ENCODE measurements at regions not wholly inside any gene's neighbourhood (a gene's known extent, or its start where the extent isn't known, plus 50 kb on each side); places are given as distances from the start of the nearest gene placed in this dataset.

DNA sequence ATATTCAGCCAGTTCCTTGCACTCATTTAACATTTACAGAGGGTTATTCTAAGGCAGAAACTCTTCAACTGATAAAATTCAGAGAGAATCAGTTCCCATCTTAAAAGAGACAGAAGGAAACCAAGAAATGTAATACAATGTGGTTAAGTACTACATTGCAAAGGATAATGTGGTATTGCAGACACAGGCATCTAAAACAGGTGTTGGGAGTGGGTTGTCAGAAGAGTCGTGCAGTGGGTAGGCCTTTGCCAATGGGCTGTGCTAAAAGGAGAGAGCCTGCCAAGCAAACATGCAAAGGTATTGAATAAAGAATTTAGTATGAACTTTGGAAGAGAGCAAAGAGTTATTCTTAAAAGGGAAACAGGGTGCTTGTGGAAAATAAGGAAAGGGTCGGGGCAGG, 1044.4 kb upstream of the DIAPH2 start:
- Histone ChIP-seq H3K4me3 (ENCODE audit: low read depth in 1 of 2, low read length in 2 of 2) (no peak overlapping the region), H3K27me3 (ENCODE audit: control insufficient read depth in 1 of 2, insufficient read depth in 2 of 2, low read length in 2 of 2) (no peaks in the 10 kb centered on the region)
- 23 to 46% methylated on average over 2 of the region's 2 CpGs for WGBS, 2 donors

DNA sequence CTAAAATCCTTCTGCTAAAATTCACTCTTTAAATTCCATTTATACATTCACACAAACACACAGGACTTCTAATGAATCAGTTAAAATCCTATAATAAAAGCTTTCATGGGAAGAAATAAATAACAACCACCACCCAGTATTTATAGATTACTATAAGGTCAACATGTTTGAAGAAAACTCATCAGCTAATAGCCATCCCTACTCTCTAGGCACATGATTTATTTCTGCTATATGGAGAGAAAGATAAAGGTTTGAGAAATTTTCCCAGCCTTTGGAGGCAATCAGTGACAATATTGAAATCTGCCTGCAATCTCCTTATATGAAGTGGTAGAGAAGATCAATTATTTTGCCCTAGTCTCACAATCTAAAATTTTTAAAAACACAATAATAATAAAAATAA, 1038.9 kb upstream of the DIAPH2 start:
- no peak overlapping the region for H3K27ac ChIP-seq (ENCODE audit: low read depth in 2 of 2, low read length in 1 of 2)
- H3K27me3 ChIP-seq (ENCODE audit: control insufficient read depth in 1 of 2, insufficient read depth in 2 of 2, low read length in 2 of 2), result peaks cover 0 to 3% of the 10 kb centered on the region in 2 donors
- no peaks in the 10 kb centered on the region for H3K36me3 ChIP-seq (ENCODE audit: control insufficient read depth in 2 of 2, insufficient read depth in 2 of 2, low read length in 1 of 2)
- H3K4me1 ChIP-seq (ENCODE audit: control insufficient read depth in 2 of 2, insufficient read depth in 2 of 2, low read length in 1 of 2), result no peaks in the 10 kb centered on the region
- H3K9me3 ChIP-seq (ENCODE audit: control insufficient read depth in 2 of 2, insufficient read depth in 1 of 2, low read depth in 1 of 2, low read length in 1 of 2), result no peaks in the 10 kb centered on the region
- no peak overlapping the region for H3K4me3 ChIP-seq (ENCODE audit: low read depth in 1 of 2, low read length in 2 of 2)

More for the DNA sequence above, 1044.4 kb upstream of the DIAPH2 start:
- Histone ChIP-seq H3K27ac (ENCODE audit: low read depth in 2 of 2, low read length in 1 of 2) (no peak overlapping the region), H3K4me1 (ENCODE audit: control insufficient read depth in 2 of 2, insufficient read depth in 2 of 2, low read length in 1 of 2) (no peaks in the 10 kb centered on the region), H3K36me3 (ENCODE audit: control insufficient read depth in 2 of 2, insufficient read depth in 2 of 2, low read length in 1 of 2) (no peaks in the 10 kb centered on the region), H3K9me3 (ENCODE audit: control insufficient read depth in 2 of 2, insufficient read depth in 1 of 2, low read depth in 1 of 2, low read length in 1 of 2) (no peaks in the 10 kb centered on the region)

DNA sequence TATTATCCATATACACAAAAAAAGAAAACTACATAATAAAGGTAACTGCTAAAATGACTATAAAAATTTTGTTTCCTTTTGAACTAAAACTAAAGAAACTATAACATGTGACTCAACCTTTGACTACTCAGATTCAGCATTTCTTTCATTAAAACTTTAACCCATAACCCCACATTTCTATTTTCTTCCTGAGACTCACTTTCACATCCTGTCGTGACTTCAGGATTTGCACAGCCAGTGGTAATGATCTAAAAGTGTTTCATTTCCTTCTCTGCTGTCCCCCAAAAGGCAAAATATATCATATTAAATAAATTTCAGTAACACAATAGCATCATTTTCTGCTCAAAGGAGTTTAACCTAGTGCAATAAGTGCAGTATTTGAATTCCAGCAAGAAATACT, 1022.4 kb upstream of the DIAPH2 start:
- 55 to 60% methylated on average over 1 of the region's 1 CpG for WGBS, 2 donors

DNA sequence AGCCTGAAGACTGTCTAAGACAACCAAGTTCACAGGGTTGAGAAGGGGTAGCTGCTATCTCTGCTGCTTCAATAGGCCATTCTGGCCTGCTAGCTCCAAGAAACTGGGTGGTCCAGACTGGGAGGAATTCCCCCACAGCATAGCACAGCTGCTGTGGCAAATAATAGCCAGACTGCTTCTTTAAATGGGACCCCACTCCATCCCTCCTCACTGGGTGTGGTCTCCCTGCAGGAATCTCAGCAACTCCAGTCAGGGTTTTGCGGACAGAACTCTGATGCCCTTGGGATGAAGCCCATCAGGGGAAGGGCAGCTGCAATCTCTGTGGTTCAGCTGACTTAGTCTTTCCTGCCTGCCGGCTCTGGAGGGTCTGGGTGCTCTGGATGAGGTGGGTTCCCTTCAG, 1018.6 kb upstream of the DIAPH2 start:
- Histone ChIP-seq H3K4me3 (ENCODE audit: low read depth in 1 of 2, low read length in 2 of 2) (no peak overlapping the region), H3K4me1 (ENCODE audit: control insufficient read depth in 2 of 2, insufficient read depth in 2 of 2, low read length in 1 of 2) (no peaks in the 10 kb centered on the region), H3K27me3 (ENCODE audit: control insufficient read depth in 1 of 2, insufficient read depth in 2 of 2, low read length in 2 of 2) (peaks cover 0 to 2% of the 10 kb centered on the region in 2 donors), H3K27ac (ENCODE audit: low read depth in 2 of 2, low read length in 1 of 2) (no peak overlapping the region), H3K9me3 (ENCODE audit: control insufficient read depth in 2 of 2, insufficient read depth in 1 of 2, low read depth in 1 of 2, low read length in 1 of 2) (no peaks in the 10 kb centered on the region), H3K36me3 (ENCODE audit: control insufficient read depth in 2 of 2, insufficient read depth in 2 of 2, low read length in 1 of 2) (no peaks in the 10 kb centered on the region)
- WGBS, 2 donors, result 64 to 87% methylated on average over 2 of the region's 2 CpGs

More for the DNA sequence above, 1022.4 kb upstream of the DIAPH2 start:
- H3K27ac ChIP-seq (ENCODE audit: low read depth in 2 of 2, low read length in 1 of 2), result no peak overlapping the region
- peaks cover 0 to 2% of the 10 kb centered on the region in 2 donors for H3K27me3 ChIP-seq (ENCODE audit: control insufficient read depth in 1 of 2, insufficient read depth in 2 of 2, low read length in 2 of 2)
- H3K36me3 ChIP-seq (ENCODE audit: control insufficient read depth in 2 of 2, insufficient read depth in 2 of 2, low read length in 1 of 2), result no peaks in the 10 kb centered on the region
- H3K4me1 ChIP-seq (ENCODE audit: control insufficient read depth in 2 of 2, insufficient read depth in 2 of 2, low read length in 1 of 2), result no peaks in the 10 kb centered on the region
- H3K4me3 ChIP-seq (ENCODE audit: low read depth in 1 of 2, low read length in 2 of 2), result no peak overlapping the region
- H3K9me3 ChIP-seq (ENCODE audit: control insufficient read depth in 2 of 2, insufficient read depth in 1 of 2, low read depth in 1 of 2, low read length in 1 of 2), result no peaks in the 10 kb centered on the region

DNA sequence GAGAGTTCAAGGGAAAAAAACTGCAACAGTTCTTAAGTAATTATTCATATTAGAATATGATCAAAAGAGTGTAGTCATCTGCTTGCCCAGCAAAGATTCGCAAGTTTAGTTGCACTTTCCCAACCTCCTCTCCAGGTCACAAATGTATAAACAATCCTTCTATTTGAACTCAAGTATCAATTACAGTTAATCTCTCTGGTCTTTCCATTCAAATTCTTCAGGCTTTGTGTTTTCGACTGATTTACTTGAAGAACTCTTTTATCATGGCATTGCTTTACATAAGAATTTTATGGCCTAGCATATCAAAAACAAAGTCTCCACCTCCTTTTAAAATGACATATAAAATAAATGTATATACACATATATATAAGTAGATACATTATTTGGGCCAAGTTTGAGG, 1009.6 kb upstream of the DIAPH2 start:
- 44 to 60% methylated on average over 2 of the region's 2 CpGs for whole genome bisulfite sequencing, 2 donors
- no peak overlapping the region for H3K27ac ChIP-seq (ENCODE audit: low read depth in 2 of 2, low read length in 1 of 2)
- H3K36me3 ChIP-seq (ENCODE audit: control insufficient read depth in 2 of 2, insufficient read depth in 2 of 2, low read length in 1 of 2), result no peaks in the 10 kb centered on the region
- H3K4me1 ChIP-seq (ENCODE audit: control insufficient read depth in 2 of 2, insufficient read depth in 2 of 2, low read length in 1 of 2), result no peaks in the 10 kb centered on the region
- no peaks in the 10 kb centered on the region for H3K9me3 ChIP-seq (ENCODE audit: control insufficient read depth in 2 of 2, insufficient read depth in 1 of 2, low read depth in 1 of 2, low read length in 1 of 2)
- H3K27me3 ChIP-seq (ENCODE audit: control insufficient read depth in 1 of 2, insufficient read depth in 2 of 2, low read length in 2 of 2), result no peaks in the 10 kb centered on the region
- no peak overlapping the region for H3K4me3 ChIP-seq (ENCODE audit: low read depth in 1 of 2, low read length in 2 of 2)

DNA sequence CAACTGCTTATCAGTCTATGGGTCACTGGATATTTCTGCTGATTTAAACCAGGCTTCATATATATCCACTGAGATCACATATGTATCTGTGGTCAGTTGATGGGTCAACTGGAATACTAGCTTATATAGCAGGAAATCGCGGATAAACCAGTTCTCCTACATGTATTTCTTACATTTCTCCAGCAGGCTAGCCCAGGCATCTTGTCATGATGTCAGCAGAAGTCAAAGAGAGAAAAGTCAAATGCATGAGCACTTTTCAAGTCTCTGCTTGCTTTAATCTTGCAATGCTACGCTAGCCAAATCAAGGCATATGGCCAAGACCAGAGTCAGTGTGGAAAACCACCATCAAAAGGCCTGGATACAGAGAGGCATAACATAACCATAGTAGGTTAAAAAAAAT, 1008.8 kb upstream of the DIAPH2 start:
- Histone ChIP-seq H3K27ac (ENCODE audit: low read depth in 2 of 2, low read length in 1 of 2) (no peak overlapping the region), H3K27me3 (ENCODE audit: control insufficient read depth in 1 of 2, insufficient read depth in 2 of 2, low read length in 2 of 2) (no peaks in the 10 kb centered on the region), H3K4me3 (ENCODE audit: low read depth in 1 of 2, low read length in 2 of 2) (no peak overlapping the region), H3K4me1 (ENCODE audit: control insufficient read depth in 2 of 2, insufficient read depth in 2 of 2, low read length in 1 of 2) (no peaks in the 10 kb centered on the region), H3K36me3 (ENCODE audit: control insufficient read depth in 2 of 2, insufficient read depth in 2 of 2, low read length in 1 of 2) (no peaks in the 10 kb centered on the region), H3K9me3 (ENCODE audit: control insufficient read depth in 2 of 2, insufficient read depth in 1 of 2, low read depth in 1 of 2, low read length in 1 of 2) (no peaks in the 10 kb centered on the region)
- 45 to 52% methylated on average over 3 of the region's 3 CpGs for WGBS, 2 donors

DNA sequence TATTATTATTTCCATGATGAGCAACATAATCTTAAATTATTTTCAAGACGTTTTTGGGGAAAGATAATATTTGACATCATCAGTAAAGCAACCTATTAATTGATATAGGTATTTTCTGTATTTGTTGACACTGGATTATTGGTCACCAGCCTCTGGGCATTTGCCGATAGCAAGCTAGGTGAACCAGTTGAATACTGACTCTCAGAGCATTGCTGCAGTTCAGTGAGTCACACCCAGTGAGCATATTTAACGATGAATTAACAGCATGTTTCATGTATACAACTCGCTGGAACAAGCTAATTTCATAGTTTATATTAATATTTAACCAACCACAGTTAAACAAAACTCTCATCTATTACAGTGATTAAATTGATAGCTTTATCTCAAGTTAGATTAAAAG, 1006.0 kb upstream of the DIAPH2 start:
- H3K36me3 ChIP-seq (ENCODE audit: control insufficient read depth in 2 of 2, insufficient read depth in 2 of 2, low read length in 1 of 2), result no peaks in the 10 kb centered on the region
- no peaks in the 10 kb centered on the region for H3K27me3 ChIP-seq (ENCODE audit: control insufficient read depth in 1 of 2, insufficient read depth in 2 of 2, low read length in 2 of 2)
- WGBS, 2 donors, result 36 to 43% methylated on average over 4 of the region's 4 CpGs
- no peak overlapping the region for H3K27ac ChIP-seq (ENCODE audit: low read depth in 2 of 2, low read length in 1 of 2)
- H3K4me1 ChIP-seq (ENCODE audit: control insufficient read depth in 2 of 2, insufficient read depth in 2 of 2, low read length in 1 of 2), result no peaks in the 10 kb centered on the region
- no peaks in the 10 kb centered on the region for H3K9me3 ChIP-seq (ENCODE audit: control insufficient read depth in 2 of 2, insufficient read depth in 1 of 2, low read depth in 1 of 2, low read length in 1 of 2)
- no peak overlapping the region for H3K4me3 ChIP-seq (ENCODE audit: low read depth in 1 of 2, low read length in 2 of 2)

DNA sequence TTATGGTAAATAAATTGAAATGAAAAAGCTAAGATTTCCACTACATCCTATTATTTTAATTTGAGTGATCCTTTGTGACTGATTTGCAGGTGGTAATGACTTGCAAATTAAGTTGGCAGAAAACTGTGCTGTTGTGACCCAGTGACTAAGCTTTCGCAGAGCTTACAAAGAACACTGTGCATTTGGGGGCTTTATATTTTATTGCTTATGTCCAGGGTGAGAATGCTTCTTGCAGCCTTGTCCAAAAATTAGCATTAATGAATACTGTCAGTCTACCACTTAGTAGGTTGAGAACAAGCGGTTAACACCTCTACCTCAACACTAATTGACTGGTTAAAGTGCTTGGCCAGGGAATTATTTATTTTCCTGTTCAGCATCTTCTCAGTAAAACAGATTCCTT, 991.3 kb upstream of the DIAPH2 start:
- Histone ChIP-seq H3K9me3 (ENCODE audit: control insufficient read depth in 2 of 2, insufficient read depth in 1 of 2, low read depth in 1 of 2, low read length in 1 of 2) (no peaks in the 10 kb centered on the region), H3K4me3 (ENCODE audit: low read depth in 1 of 2, low read length in 2 of 2) (no peak overlapping the region), H3K36me3 (ENCODE audit: control insufficient read depth in 2 of 2, insufficient read depth in 2 of 2, low read length in 1 of 2) (no peaks in the 10 kb centered on the region), H3K27ac (ENCODE audit: low read depth in 2 of 2, low read length in 1 of 2) (no peak overlapping the region), H3K27me3 (ENCODE audit: control insufficient read depth in 1 of 2, insufficient read depth in 2 of 2, low read length in 2 of 2) (no peaks in the 10 kb centered on the region), H3K4me1 (ENCODE audit: control insufficient read depth in 2 of 2, insufficient read depth in 2 of 2, low read length in 1 of 2) (no peaks in the 10 kb centered on the region)
- 71 to 81% methylated on average over 2 of the region's 2 CpGs for WGBS, 2 donors

DNA sequence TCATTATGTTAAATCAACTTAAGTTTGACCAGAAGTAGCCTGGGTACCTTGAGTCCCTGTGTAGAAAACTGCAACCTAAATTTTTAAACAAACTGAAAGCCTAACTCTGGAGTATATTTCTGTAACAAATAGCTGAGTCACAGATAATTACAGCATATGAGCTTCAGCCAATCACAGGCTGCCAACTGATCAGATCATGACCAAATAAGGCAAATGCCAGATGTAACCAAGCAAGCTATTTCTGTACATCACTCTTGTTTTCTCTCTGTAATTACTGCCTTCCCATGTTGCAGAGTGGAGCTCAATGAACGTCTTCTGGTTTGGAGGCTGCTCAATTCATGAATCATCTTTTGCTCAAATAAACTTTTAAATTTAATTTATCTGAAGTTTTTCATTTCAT, 980.9 kb upstream of the DIAPH2 start:
- H3K27me3 ChIP-seq (ENCODE audit: control insufficient read depth in 1 of 2, insufficient read depth in 2 of 2, low read length in 2 of 2), result no peaks in the 10 kb centered on the region
- 36 to 49% methylated on average over 1 of the region's 1 CpG for WGBS, 2 donors
- no peaks in the 10 kb centered on the region for H3K4me1 ChIP-seq (ENCODE audit: control insufficient read depth in 2 of 2, insufficient read depth in 2 of 2, low read length in 1 of 2)
- no peak overlapping the region for H3K27ac ChIP-seq (ENCODE audit: low read depth in 2 of 2, low read length in 1 of 2)
- no peaks in the 10 kb centered on the region for H3K36me3 ChIP-seq (ENCODE audit: control insufficient read depth in 2 of 2, insufficient read depth in 2 of 2, low read length in 1 of 2)
- no peaks in the 10 kb centered on the region for H3K9me3 ChIP-seq (ENCODE audit: control insufficient read depth in 2 of 2, insufficient read depth in 1 of 2, low read depth in 1 of 2, low read length in 1 of 2)
- H3K4me3 ChIP-seq (ENCODE audit: low read depth in 1 of 2, low read length in 2 of 2), result no peak overlapping the region

DNA sequence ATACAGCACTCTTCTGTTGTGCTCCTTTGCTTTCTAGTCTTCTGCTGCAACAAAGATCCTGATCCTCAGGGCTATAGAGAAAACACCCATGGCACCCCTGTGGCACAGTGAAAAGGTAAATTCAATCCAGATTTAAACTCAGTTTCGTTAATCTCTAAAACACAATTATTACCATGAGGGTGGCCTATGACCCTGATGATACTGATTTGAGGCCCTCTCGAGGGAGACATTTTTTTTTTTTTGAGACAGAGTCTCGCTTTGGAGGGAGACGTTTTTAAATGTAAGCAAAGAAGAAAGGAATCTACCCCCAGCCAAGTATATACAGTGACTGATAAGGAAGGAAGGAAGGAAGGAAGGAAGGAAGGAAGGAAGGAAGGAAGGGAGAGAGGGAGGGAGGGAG, 967.8 kb upstream of the DIAPH2 start:
- H3K4me3 ChIP-seq (ENCODE audit: low read depth in 1 of 2, low read length in 2 of 2), result no peak overlapping the region
- H3K9me3 ChIP-seq (ENCODE audit: control insufficient read depth in 2 of 2, insufficient read depth in 1 of 2, low read depth in 1 of 2, low read length in 1 of 2), result no peaks in the 10 kb centered on the region
- H3K27me3 ChIP-seq (ENCODE audit: control insufficient read depth in 1 of 2, insufficient read depth in 2 of 2, low read length in 2 of 2), result peaks cover 0 to 7% of the 10 kb centered on the region in 2 donors
- no peak overlapping the region for H3K27ac ChIP-seq (ENCODE audit: low read depth in 2 of 2, low read length in 1 of 2)
- no peaks in the 10 kb centered on the region for H3K4me1 ChIP-seq (ENCODE audit: control insufficient read depth in 2 of 2, insufficient read depth in 2 of 2, low read length in 1 of 2)
- WGBS, 2 donors, result 71 to 85% methylated on average over 4 of the region's 4 CpGs
- H3K36me3 ChIP-seq (ENCODE audit: control insufficient read depth in 2 of 2, insufficient read depth in 2 of 2, low read length in 1 of 2), result no peaks in the 10 kb centered on the region

Data from esophagus (tissue), 2 donors.